ENCODE measurements at regions not wholly inside any gene's neighbourhood (a gene's known extent, or its start where the extent isn't known, plus 50 kb on each side); places are given as distances from the start of the nearest gene placed in this dataset.

DNA sequence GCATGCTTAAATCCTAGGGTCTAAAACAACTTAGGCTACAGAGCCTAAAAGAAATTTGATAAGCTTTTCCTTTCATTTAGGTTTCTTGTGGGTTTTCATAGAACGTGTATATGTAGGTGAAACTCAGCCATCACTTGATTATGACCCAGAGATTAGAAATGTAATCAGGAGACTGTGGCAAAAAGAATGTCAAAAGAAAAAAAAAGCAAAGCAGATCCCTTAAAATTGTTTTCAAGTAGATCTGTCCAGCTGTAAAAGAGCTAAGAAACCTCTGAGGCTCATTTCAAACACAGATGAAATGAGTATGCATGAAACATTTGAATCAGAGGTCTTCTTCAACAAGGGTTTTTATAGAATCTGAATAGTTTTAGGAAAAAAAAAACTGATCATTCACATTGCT lies 341.3 kb upstream of the PRDM1 start:
- TF ChIP-seq, protein P1, sequence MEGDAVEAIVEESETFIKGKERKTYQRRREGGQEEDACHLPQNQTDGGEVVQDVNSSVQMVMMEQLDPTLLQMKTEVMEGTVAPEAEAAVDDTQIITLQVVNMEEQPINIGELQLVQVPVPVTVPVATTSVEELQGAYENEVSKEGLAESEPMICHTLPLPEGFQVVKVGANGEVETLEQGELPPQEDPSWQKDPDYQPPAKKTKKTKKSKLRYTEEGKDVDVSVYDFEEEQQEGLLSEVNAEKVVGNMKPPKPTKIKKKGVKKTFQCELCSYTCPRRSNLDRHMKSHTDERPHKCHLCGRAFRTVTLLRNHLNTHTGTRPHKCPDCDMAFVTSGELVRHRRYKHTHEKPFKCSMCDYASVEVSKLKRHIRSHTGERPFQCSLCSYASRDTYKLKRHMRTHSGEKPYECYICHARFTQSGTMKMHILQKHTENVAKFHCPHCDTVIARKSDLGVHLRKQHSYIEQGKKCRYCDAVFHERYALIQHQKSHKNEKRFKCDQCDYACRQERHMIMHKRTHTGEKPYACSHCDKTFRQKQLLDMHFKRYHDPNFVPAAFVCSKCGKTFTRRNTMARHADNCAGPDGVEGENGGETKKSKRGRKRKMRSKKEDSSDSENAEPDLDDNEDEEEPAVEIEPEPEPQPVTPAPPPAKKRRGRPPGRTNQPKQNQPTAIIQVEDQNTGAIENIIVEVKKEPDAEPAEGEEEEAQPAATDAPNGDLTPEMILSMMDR (IDR thresholded peaks at IDR 0.05), result no peak
- TF ChIP-seq POLR2A (IDR thresholded peaks at IDR 0.05), result no peak
